Glutamatergic neuron (in vitro differentiated cells): ENCODE measurements at regions not wholly inside any gene's neighbourhood (a gene's known extent, or its start where the extent isn't known, plus 50 kb on each side); places are given as distances from the start of the nearest gene placed in this dataset.

Source experiments
- DNase-seq: peaks from one replicate; pipeline ENCODE4 v3.0.0; 2022
- H3K27ac Mint-ChIP-seq: one replicate; pipeline ENCODE4 v1.8.0; 2020; ENCODE audit warnings: mild to moderate bottlenecking, mixed read lengths, inconsistent platforms; ENCODE audit not compliant: unreplicated experiment
- H3K27me3 Mint-ChIP-seq: one replicate; pipeline ENCODE4 v1.8.0; 2020; ENCODE audit warnings: mild to moderate bottlenecking, moderate library complexity, mixed read lengths, inconsistent platforms; ENCODE audit not compliant: unreplicated experiment
- H3K36me3 Mint-ChIP-seq: one replicate; pipeline ENCODE4 v1.8.0; 2020; ENCODE audit warnings: mild to moderate bottlenecking, mixed read lengths, inconsistent platforms; ENCODE audit not compliant: unreplicated experiment
- H3K4me1 Mint-ChIP-seq: one replicate; pipeline ENCODE4 v1.8.0; 2020; ENCODE audit warnings: mild to moderate bottlenecking, low read depth, mixed read lengths, inconsistent platforms; ENCODE audit not compliant: unreplicated experiment
- H3K4me3 Mint-ChIP-seq: one replicate; pipeline ENCODE4 v1.8.0; 2020; ENCODE audit warnings: mild to moderate bottlenecking, mixed read lengths, inconsistent platforms; ENCODE audit not compliant: unreplicated experiment
- H3K9me3 Mint-ChIP-seq: one replicate; pipeline ENCODE4 v1.8.0; 2020; ENCODE audit warnings: mild to moderate bottlenecking, moderate library complexity, mixed read lengths, inconsistent platforms; ENCODE audit not compliant: unreplicated experiment
- TF ChIP-seq, protein P1 (sequence below): fragments of 200-600 bp; sonication (generic); IDR thresholded peaks from one replicate; pipeline ENCODE4 v1.5.0; 2021; ENCODE audit not compliant: partially characterized antibody, unreplicated experiment

DNA sequence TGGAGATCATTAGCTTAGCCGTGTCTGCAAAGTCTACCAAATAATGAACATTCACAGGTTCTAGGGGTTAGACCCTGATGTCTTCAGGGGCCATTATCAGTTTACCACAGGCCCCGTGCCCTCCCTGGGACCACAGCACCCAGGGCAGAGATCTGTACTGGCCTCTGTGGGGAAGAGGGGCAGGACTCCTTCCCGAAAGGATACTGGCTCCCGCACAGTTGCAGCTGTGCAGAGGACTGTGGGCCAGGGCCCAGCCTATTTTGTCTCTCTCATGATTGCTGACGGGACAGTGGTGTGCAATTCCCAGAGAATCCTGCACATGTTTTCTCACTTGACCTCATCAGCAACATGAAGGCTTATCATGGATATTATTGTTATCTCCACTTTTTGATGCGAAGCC lies 243.9 kb downstream of the GLRX3 start:
- H3K4me3 Mint-ChIP-seq = no peak overlapping the region
- peaks cover 10% of the 10 kb centered on the region for H3K9me3 Mint-ChIP-seq
- TF ChIP-seq, protein P1, sequence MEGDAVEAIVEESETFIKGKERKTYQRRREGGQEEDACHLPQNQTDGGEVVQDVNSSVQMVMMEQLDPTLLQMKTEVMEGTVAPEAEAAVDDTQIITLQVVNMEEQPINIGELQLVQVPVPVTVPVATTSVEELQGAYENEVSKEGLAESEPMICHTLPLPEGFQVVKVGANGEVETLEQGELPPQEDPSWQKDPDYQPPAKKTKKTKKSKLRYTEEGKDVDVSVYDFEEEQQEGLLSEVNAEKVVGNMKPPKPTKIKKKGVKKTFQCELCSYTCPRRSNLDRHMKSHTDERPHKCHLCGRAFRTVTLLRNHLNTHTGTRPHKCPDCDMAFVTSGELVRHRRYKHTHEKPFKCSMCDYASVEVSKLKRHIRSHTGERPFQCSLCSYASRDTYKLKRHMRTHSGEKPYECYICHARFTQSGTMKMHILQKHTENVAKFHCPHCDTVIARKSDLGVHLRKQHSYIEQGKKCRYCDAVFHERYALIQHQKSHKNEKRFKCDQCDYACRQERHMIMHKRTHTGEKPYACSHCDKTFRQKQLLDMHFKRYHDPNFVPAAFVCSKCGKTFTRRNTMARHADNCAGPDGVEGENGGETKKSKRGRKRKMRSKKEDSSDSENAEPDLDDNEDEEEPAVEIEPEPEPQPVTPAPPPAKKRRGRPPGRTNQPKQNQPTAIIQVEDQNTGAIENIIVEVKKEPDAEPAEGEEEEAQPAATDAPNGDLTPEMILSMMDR = no peak
- no peaks in the 10 kb centered on the region for H3K4me1 Mint-ChIP-seq
- H3K27ac Mint-ChIP-seq = no peak overlapping the region
- H3K27me3 Mint-ChIP-seq = peaks cover 7% of the 10 kb centered on the region
- H3K36me3 Mint-ChIP-seq = peaks cover 6% of the 10 kb centered on the region
- DNase-seq = no peak

DNA sequence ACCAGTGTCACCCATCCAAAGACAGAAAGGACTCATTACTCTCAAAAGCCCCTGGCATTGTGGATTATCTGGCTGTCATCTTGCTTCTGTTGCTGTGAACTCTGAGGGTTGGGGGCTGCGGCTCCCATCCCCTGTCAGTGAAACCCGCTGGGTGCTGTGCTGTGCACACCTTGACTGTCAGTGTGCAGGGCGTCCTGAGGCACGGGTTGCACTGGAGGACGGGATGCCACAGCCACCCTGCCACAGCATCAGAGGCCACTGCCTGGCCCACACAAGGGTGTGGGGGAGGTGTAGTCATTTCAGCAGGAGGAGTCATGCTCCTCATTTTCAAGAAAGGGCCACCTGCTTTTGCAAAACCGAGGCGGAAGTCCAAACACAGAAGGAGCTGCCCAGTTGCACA lies 245.8 kb downstream of the GLRX3 start:
- no peaks in the 10 kb centered on the region for H3K4me1 Mint-ChIP-seq
- H3K9me3 Mint-ChIP-seq = peaks cover 8% of the 10 kb centered on the region
- no peak overlapping the region for H3K27ac Mint-ChIP-seq
- H3K27me3 Mint-ChIP-seq = peaks cover 7% of the 10 kb centered on the region
- H3K36me3 Mint-ChIP-seq = peaks cover 6% of the 10 kb centered on the region
- TF ChIP-seq, protein P1 = no peak
- no peak for DNase-seq
- H3K4me3 Mint-ChIP-seq = no peak overlapping the region

DNA sequence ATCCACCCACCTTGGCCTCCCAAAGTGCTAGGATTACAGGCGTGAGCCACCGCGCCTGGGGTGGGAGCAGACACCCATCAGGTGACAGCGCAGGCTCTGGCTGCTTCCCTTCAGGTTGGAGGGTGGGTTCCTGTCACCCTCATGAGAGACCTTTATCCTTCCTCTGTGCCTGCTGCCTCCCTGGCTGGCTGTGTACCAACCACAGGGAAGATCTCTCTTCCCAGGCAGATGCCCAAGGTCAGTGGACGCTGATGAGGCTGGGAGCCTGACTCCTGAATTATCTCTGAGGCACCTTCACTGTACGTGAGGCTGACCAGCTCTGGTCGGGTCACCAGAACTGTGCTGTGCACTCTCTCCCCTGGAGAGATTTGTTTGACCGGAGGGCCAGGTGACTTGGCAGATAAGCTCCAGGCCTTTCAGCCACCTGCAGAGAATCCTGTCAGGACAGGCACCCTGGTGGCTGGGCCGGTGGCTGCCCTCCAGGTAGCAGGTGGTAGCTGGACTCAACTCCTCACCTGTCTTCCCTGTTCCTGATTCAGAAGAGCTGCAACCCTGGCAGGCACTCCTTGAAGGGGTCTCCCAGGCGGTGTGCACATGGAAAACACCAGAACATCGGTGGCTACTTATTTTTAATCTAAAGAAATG lies 251.9 kb downstream of the GLRX3 start:
- no peaks in the 10 kb centered on the region for H3K4me1 Mint-ChIP-seq
- peaks cover 10% of the 10 kb centered on the region for H3K27me3 Mint-ChIP-seq
- TF ChIP-seq, protein P1 = no peak
- no peak overlapping the region for H3K27ac Mint-ChIP-seq
- no peak for DNase-seq
- peaks cover 10% of the 10 kb centered on the region for H3K9me3 Mint-ChIP-seq
- H3K36me3 Mint-ChIP-seq = peaks cover 10% of the 10 kb centered on the region
- no peak overlapping the region for H3K4me3 Mint-ChIP-seq

DNA sequence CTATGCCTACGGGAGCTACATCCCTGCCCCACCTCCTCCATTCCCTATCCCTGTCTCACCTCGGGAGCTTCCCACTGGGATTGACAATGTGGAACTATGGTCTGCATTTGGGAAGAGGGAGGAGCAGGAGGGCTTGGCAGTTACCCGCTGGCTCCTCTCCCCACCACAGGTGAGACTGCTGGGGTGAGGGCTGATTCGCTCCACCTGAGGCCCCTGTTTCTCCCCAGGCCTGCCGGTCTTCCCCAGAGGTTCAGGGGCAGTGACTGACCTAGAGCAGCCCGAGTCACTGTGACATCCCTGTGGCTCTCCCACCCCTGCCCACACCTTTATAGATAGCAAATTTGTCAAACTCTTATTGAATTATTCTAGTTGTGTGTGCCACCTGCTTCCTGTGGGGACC lies 252.6 kb downstream of the GLRX3 start:
- TF ChIP-seq, protein P1 = no peak
- Mint-ChIP-seq H3K27me3 (peaks cover 9% of the 10 kb centered on the region), H3K36me3 (peaks cover 12% of the 10 kb centered on the region), H3K4me1 (no peaks in the 10 kb centered on the region), H3K9me3 (peaks cover 13% of the 10 kb centered on the region), H3K27ac (no peak overlapping the region), H3K4me3 (no peak overlapping the region)
- DNase-seq = no peak

DNA sequence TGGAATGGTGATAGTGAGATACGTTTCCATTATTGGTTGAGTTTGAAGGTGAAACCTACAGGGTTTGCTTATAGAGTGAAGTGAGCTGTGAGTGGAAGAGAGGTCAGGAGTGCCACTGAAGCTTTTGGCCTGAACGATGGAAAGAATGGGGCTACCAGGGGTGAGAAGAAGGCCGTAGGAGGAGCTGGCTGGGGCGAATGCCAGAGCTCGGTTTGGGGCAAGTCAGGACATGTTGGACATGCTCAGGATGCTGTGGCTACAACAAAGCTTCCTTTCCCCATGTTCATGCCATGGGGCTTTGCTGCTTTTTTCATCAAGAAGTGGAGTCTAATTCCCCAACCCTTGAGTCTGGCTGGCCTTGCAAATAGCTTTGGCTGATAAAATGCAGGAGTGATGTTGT lies 253.7 kb downstream of the GLRX3 start:
- no peaks in the 10 kb centered on the region for H3K4me1 Mint-ChIP-seq
- peaks cover 3% of the 10 kb centered on the region for H3K27me3 Mint-ChIP-seq
- H3K4me3 Mint-ChIP-seq = no peak overlapping the region
- TF ChIP-seq, protein P1 = no peak
- no peak for DNase-seq
- H3K36me3 Mint-ChIP-seq = peaks cover 9% of the 10 kb centered on the region
- H3K27ac Mint-ChIP-seq = no peak overlapping the region
- peaks cover 12% of the 10 kb centered on the region for H3K9me3 Mint-ChIP-seq
